ENCODE measurements at regions not wholly inside any gene's neighbourhood (a gene's known extent, or its start where the extent isn't known, plus 50 kb on each side); places are given as distances from the start of the nearest gene placed in this dataset.

DNA sequence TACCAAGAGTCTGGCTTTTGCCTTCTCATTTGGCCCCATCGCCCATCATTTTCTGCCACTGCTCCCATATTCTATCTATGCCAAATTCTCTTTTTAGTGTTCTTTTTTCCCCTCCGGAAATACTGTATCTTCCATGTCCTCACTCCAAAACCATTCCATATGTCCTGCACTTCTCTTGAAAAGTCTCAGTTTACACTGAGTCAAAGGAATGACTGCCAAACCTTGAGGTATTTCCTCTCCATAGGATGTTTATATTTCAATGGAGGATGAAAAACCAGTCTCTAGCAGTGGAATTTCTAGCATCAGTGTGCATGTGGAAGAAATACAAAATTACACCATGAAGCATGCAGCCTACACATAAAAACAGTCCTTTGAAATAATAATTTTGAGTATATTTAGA is 121.4 kb upstream of the PHYHIPL start:
- TF ChIP-seq, protein P1, sequence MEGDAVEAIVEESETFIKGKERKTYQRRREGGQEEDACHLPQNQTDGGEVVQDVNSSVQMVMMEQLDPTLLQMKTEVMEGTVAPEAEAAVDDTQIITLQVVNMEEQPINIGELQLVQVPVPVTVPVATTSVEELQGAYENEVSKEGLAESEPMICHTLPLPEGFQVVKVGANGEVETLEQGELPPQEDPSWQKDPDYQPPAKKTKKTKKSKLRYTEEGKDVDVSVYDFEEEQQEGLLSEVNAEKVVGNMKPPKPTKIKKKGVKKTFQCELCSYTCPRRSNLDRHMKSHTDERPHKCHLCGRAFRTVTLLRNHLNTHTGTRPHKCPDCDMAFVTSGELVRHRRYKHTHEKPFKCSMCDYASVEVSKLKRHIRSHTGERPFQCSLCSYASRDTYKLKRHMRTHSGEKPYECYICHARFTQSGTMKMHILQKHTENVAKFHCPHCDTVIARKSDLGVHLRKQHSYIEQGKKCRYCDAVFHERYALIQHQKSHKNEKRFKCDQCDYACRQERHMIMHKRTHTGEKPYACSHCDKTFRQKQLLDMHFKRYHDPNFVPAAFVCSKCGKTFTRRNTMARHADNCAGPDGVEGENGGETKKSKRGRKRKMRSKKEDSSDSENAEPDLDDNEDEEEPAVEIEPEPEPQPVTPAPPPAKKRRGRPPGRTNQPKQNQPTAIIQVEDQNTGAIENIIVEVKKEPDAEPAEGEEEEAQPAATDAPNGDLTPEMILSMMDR (IDR thresholded peaks at IDR 0.05), result no peak

DNA sequence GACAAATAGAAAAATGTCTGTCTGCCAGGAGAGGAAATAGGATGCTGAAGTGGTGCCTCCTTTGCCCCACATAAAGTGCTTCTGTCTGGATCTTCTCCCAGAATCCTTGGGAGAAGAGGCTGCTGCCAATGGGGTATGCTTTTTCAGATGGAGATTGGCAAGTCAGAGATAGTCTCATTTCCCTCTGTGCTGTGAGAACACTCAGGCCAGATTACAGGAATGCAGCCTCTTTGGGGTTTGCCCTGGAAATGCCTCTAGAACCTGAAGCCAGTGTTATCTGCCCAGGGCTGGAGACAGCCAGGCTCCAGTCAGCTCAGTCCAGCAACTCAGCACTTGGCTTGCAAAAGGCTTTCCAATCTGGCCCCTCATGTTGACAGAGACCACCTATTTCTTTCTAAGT is 119.1 kb upstream of the PHYHIPL start:
- TF ChIP-seq, protein P1 (IDR thresholded peaks at IDR 0.05), result no peak

DNA sequence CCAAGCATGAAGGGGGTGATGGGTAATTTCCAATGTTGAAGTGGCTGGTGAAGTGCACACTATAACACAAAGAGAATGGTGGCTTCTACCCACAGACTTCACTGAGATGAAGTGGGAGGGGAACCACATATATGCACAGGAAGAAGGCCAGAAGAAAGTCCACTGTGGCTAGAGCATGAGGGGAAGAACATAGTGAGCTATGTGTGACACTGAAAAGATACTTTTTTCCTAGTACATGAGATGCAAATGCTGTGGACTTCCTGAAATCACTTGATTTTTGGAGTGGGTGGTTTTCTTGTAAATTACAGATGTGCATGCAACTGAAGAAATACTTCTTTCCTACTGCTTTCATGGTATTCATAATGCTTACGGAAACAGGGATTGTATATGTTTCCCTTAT is 115.6 kb upstream of the PHYHIPL start:
- TF ChIP-seq, protein P1 (IDR thresholded peaks at IDR 0.05), result no peak

DNA sequence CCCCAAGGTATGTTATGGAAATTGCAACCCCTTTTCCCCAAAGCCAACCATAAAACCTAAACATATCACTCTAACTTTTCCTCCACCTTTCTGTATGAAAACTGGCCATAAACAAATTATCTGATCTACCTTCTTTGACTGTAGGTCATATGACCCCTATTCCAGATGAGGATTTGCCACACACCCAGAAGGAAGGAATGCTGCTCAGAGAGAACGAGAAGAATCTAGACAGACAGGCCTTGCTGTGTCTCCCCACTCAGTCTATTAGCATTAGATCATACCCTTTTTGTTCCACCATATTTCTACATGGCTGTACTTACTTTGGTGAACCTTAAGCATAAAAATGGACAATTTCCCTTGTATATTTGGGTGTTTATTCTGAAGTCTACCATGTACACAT is 113.0 kb upstream of the PHYHIPL start:
- TF ChIP-seq, protein P1 (IDR thresholded peaks at IDR 0.05), result no peak

DNA sequence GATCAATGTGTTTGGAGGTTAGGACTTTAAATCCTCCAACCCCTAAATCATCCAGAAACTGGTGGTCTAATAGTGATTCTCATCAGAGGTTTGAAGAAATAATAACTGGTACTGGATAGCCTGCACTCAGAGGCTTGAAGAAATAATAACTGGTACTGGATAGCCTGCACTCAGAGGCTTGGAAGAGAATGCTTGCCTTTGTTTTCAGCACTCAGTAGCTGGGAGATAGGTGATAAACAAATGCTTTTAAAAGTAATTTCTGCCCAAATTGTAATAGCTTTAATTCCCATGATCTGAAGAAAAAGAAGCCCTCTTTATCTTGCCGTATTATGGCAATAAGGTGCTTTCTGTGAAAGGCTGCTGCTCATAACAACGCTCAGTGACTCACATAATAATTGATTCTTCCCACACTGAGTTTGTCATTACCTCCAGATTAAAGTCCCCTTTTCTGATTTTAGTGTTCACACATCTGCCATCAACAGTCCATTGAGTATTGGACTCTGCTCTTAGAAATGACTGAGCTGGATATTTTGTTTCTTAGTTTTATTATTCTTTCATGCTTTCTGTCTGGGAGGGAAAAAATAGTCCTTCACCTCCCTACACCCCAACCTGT is 112.3 kb upstream of the PHYHIPL start:
- TF ChIP-seq, protein P1 (IDR thresholded peaks at IDR 0.05), result no peak

DNA sequence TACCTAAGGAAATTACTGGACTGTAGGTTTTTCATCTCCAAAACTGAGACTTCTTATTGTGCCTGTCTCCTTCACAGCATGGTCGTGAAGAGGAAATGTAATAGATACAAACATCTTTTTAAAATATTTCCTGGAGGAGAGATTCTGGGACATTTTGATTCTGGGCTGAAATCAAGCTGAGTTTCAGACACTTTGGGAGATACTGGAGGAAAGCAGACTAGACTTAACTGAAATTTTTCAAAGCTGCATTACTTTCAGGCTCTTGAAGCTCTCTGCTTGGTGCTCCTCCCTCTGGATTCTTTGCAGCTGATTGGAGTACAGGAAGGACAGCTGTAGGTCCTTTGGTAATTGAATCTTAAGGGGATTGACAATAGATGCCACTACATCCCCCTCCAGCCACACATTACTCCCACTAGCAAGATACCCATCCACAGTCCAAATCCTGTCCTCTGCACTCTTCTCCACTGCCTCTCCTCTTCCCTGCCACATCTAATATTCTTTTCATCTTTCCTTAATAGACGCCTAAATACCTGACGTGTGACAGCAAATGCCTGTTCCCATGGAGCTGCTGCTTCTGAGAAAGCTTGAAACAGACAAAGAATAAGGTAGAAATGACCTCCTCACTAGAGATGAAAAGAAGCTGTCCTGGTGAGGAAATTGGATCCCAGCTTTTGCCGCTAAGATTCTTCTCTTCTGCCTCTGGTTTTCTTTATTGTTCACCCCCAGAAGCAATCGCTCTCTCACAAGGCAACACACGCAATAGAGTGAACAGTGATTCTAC is 111.5 kb upstream of the PHYHIPL start:
- TF ChIP-seq, protein P1 (IDR thresholded peaks at IDR 0.05), result no peak

DNA sequence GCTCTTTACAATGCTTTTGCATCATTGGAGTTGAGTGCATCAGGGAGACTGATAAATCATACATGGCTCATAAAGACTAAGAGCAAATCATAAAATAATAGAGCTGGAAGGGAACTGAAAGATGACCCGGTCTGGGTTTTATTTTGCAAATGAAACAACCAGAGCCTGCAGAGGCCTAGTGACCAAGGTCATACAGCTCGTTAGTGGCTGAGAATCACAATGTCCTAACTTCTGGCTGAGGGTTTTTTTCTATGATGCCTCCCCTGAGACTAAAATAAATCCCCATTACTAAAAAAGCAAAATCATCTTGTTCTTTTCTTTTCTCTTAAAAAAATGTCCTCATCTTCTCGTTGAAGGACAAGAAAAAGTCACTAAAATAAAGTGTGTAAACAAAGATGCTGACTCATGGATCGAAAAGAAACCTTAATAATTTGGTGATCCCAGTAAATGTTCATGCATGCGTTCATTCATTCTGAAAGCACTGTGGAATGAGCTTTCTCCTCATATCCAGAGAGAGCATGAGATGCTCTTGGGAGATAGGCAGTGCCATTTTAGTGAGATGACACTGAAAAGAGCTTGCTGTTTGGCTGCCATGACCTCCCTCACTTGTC is 107.8 kb upstream of the PHYHIPL start:
- TF ChIP-seq, protein P1 (IDR thresholded peaks at IDR 0.05), result no peak
